SK-N-SH (cell line): ENCODE measurements at regions not wholly inside any gene's neighbourhood (a gene's known extent, or its start where the extent isn't known, plus 50 kb on each side); places are given as distances from the start of the nearest gene placed in this dataset.

Experiments used
- CTCF ChIP-seq: fragments of 200-600 bp; sonication (generic); IDR thresholded peaks from 2 replicates; pipeline ENCODE4 v1.6.1; 2017; ENCODE audit warnings: antibody characterized with exemption, mild to moderate bottlenecking, moderate library complexity
- EZH2phosphoT487 ChIP-seq: fragments of 200-600 bp; sonication (generic); IDR thresholded peaks from 2 replicates; pipeline ENCODE4 v1.6.1; 2017; ENCODE audit warnings: low read depth, mixed run types, mild to moderate bottlenecking, antibody characterized with exemption, moderate library complexity, borderline replicate concordance
- FOXM1 ChIP-seq: IDR thresholded peaks from 2 replicates; pipeline ENCODE4 v1.4.0; 2012; ENCODE audit warnings: low read depth, mild to moderate bottlenecking
- GABPA ChIP-seq: IDR thresholded peaks from 2 replicates; pipeline ENCODE4 v1.4.0; 2012; ENCODE audit warnings: low read depth, mild to moderate bottlenecking
- MEF2A ChIP-seq: IDR thresholded peaks from 2 replicates; pipeline ENCODE4 v1.4.0; 2012; ENCODE audit warnings: low read depth, borderline replicate concordance
- RFX5 ChIP-seq: IDR thresholded peaks from 2 replicates; pipeline ENCODE4 v1.6.1; 2012; ENCODE audit warnings: mild to moderate bottlenecking, improper control_type of control experiment, low read length
- SIN3A ChIP-seq: IDR thresholded peaks from 2 replicates; pipeline ENCODE4 v1.6.1; 2012; ENCODE audit warnings: low read depth, mild to moderate bottlenecking, low read length, moderate library complexity, borderline replicate concordance
- TEAD4 ChIP-seq: IDR thresholded peaks from 2 replicates; pipeline ENCODE4 v1.4.0; 2012; ENCODE audit warnings: mild to moderate bottlenecking, borderline replicate concordance; ENCODE audit not compliant: insufficient read depth
- TF ChIP-seq, protein P1 (sequence below): fragments of 150-350 bp; IDR thresholded peaks from 2 replicates; pipeline ENCODE4 v1.6.1; 2016; ENCODE audit warnings: mild to moderate bottlenecking, low read depth, low read length

DNA sequence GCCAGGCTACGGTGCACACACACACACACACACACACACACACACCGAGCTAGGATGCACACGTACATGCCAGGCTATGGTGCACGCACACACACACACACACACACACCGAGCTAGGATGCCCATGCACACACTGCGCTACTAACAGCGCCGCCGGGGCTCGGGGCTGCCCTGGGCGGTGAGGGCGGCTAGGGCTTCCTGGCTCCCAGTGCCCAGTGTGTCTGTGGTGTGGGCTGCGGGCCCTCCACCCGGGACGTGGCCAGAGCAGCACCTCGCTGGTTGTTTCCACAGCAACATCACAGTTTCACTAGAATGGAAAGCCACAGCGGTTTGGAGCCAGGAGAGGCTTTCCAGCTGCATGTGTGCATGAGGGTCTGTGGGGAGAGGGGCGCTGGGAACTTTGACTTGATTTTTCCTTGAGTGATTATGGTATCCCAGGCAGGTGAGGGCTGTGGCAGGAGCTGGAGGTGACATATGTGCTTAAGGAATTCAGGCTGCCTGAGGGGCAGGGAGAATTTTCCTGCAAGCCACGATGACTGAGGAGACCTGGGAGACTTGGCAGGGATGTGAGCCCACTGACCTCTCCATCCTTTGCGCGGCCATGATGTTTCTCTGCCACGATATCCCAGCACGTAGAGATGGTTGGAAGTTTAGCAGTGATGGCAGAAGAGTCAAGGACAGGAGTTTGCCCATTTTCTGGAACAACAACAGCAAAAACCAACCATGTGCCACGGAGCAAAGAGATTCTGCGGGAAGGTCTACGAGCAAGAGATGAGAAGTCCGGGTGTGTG lies 195.9 kb downstream of the SNX19 start:
- TF ChIP-seq, protein P1, sequence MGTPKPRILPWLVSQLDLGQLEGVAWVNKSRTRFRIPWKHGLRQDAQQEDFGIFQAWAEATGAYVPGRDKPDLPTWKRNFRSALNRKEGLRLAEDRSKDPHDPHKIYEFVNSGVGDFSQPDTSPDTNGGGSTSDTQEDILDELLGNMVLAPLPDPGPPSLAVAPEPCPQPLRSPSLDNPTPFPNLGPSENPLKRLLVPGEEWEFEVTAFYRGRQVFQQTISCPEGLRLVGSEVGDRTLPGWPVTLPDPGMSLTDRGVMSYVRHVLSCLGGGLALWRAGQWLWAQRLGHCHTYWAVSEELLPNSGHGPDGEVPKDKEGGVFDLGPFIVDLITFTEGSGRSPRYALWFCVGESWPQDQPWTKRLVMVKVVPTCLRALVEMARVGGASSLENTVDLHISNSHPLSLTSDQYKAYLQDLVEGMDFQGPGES: no peak
- TF ChIP-seq CTCF (no peak), SIN3A (no peak), RFX5 (no peak), FOXM1 (no peak), EZH2phosphoT487 (no peak), TEAD4 (no peak), GABPA (no peak), MEF2A (no peak)
